Parathyroid adenoma (tissue), 2 donors: ENCODE measurements at regions not wholly inside any gene's neighbourhood (a gene's known extent, or its start where the extent isn't known, plus 50 kb on each side); places are given as distances from the start of the nearest gene placed in this dataset.
A peak's percentile ranks its signal among the peaks of the same experiment; 100 is the strongest.

ENCODE experiments used
- H2AFZ ChIP-seq: fragments of 300-600 bp; sonication (generic); one replicate; pipeline ENCODE4 v1.7.0; 2017; ENCODE audit warnings: antibody characterized with exemption, mild to moderate bottlenecking
- H3K27ac ChIP-seq: fragments of 300-600 bp; sonication (generic); one replicate; pipeline ENCODE4 v1.7.0; 2017
- H3K27me3 ChIP-seq: fragments of 300-600 bp; sonication (generic); one replicate; pipeline ENCODE4 v1.7.0; 2017; ENCODE audit warnings: low read length; ENCODE audit not compliant: control insufficient read depth, insufficient read depth
- H3K36me3 ChIP-seq: fragments of 300-600 bp; sonication (generic); one replicate; pipeline ENCODE4 v1.7.0; 2017; ENCODE audit warnings: low read length; ENCODE audit not compliant: control insufficient read depth, insufficient read depth
- H3K4me1 ChIP-seq: fragments of 300-600 bp; sonication (generic); one replicate; pipeline ENCODE4 v1.7.0; 2017; ENCODE audit warnings: control low read depth
- H3K4me2 ChIP-seq: fragments of 300-600 bp; sonication (generic); one replicate; pipeline ENCODE4 v1.7.0; 2017; ENCODE audit warnings: low read length
- H3K4me3 ChIP-seq: fragments of 300-600 bp; sonication (generic); one replicate; pipeline ENCODE4 v1.7.0; 2017; ENCODE audit warnings: low read depth, low read length
- H3K79me2 ChIP-seq: fragments of 300-600 bp; sonication (generic); one replicate; pipeline ENCODE4 v1.7.0; 2017; ENCODE audit warnings: control low read depth
- H3K9ac ChIP-seq: fragments of 300-600 bp; sonication (generic); one replicate; pipeline ENCODE4 v1.7.0; 2017; ENCODE audit warnings: mild to moderate bottlenecking
- H3K9me3 ChIP-seq: fragments of 300-600 bp; sonication (generic); one replicate; pipeline ENCODE4 v1.7.0; 2017; ENCODE audit warnings: low read length; ENCODE audit not compliant: control insufficient read depth
- TF ChIP-seq, protein P1 (sequence below): fragments of 300-600 bp; sonication (generic); IDR thresholded peaks from one replicate; pipeline ENCODE4 v1.7.0; 2017; ENCODE audit warnings: antibody characterized with exemption, mild to moderate bottlenecking
- donor health status: primary hyperparathyroidism.

DNA sequence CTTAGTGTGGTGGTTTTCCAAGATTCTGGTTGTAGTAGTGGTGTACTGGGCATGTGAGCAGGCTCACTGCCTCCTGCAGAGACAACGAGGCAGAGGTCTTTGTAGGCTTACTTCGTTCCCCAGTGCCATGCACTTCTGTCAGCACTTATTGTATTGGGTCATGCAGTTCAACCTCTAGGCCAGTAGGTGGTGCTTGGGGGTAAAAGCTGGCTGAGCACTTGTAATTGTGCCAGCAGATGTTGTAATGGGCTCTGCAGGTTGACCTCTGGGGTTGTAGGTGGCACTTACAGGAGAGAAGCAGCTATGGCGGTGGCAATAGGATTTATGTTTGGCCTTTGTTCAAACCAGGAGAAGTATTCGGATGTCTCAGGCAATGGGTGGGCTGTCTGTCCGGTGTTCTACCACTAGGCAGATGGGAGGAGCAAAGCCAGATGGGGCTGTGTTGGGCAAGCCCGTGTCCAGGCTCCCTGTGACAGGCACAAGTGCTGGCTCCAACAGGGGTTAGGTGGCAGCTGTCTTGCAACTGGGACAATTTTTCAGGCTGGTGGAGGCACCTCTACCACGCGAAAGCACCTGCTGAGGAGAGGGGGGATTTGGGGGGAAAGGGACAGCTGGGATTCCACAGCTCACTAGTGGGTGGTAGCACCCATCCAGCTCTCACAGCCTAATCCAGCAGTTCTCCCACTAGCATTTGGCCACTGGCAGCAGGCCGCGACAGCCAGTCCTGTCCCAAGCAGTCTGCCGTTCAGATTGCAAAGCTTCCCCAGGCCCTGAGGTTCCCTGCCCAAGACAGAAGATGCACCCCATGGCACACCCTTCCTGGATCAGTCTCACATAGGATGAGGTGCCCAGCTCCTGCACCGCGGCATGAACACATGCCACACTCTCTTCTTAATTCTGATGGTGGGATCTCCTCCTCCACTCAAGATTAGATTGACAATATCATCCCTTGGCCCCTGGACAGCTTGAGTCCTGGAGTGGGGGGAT is 274.5 kb downstream of the CTH start:
- Histone ChIP-seq H2AFZ (no peak overlapping the region), H3K4me3 (no peak overlapping the region), H3K9me3 (no peaks in the 10 kb centered on the region), H3K4me2 (no peak overlapping the region), H3K27ac (no peak overlapping the region), H3K4me1 (no peaks in the 10 kb centered on the region), H3K36me3 (no peaks in the 10 kb centered on the region), H3K9ac (no peak overlapping the region), H3K27me3 (no peaks in the 10 kb centered on the region), H3K79me2 (no peaks in the 10 kb centered on the region)
- TF ChIP-seq, protein P1, sequence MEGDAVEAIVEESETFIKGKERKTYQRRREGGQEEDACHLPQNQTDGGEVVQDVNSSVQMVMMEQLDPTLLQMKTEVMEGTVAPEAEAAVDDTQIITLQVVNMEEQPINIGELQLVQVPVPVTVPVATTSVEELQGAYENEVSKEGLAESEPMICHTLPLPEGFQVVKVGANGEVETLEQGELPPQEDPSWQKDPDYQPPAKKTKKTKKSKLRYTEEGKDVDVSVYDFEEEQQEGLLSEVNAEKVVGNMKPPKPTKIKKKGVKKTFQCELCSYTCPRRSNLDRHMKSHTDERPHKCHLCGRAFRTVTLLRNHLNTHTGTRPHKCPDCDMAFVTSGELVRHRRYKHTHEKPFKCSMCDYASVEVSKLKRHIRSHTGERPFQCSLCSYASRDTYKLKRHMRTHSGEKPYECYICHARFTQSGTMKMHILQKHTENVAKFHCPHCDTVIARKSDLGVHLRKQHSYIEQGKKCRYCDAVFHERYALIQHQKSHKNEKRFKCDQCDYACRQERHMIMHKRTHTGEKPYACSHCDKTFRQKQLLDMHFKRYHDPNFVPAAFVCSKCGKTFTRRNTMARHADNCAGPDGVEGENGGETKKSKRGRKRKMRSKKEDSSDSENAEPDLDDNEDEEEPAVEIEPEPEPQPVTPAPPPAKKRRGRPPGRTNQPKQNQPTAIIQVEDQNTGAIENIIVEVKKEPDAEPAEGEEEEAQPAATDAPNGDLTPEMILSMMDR: peak; percentile 78

DNA sequence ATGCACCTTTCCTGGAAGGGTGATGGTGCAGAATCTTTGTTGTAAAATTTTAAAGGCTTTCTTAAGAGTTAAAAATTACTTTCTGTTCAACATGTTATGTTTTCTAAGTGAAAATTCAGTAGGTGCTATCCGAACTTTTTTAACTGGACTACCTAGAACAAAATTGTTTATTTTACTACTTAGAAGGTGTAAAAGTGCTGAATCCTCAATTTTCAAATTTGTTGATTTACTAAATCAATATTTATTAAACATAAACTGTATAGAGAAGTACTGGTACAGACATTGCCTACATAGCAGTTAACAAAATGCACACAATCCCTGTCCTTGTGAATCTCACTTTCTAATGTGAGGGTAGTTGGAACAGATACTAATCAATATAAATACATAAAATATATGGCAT is 277.5 kb downstream of the CTH start:
- Histone ChIP-seq H3K9ac (no peak overlapping the region), H3K36me3 (no peaks in the 10 kb centered on the region), H3K4me2 (no peak overlapping the region), H3K27me3 (no peaks in the 10 kb centered on the region), H3K4me1 (no peaks in the 10 kb centered on the region), H3K4me3 (no peak overlapping the region), H3K79me2 (no peaks in the 10 kb centered on the region), H3K9me3 (no peaks in the 10 kb centered on the region), H3K27ac (no peak overlapping the region), H2AFZ (no peak overlapping the region)
- TF ChIP-seq, protein P1: no peak

DNA sequence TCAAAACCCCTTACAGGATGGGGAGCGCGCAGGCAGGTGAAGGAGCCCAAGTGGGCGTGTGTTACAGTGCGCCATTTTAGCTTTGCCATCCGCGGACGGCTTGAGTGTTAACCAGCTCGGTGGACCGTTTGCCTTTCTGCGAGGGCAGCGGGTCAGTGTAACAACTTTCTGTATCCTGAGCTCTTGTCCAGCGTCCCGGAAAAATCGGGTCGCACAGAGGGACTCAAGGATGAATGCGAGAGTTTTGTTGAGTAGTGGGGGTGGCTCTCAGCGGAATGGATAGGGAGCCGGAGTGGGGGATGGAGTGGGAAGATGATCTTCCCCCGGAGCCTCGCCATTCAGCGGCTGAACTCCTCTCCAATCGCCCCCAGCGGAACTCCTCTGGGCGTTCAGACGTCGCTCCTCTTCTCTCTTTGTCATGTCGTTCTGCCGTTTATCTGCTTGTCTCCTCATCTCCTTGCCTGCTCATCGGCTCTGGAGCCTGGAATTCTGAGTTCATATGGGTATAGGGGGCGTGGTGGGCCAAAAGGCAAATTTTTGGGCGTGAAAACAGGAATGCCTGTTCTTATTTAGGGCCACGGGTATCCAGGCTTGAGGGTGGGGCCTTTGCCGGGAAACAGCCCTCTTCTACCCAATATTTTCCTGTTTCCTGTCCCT is 295.4 kb downstream of the CTH start:
- Histone ChIP-seq H3K79me2 (no peaks in the 10 kb centered on the region), H3K9me3 (peaks cover 5% of the 10 kb centered on the region), H3K4me3 (peak overlapping the region; percentile 45), H3K4me2 (peak overlapping the region; percentile 72), H3K9ac (no peak overlapping the region), H3K27ac (peak overlapping the region; percentile 4), H3K4me1 (no peaks in the 10 kb centered on the region), H2AFZ (peak overlapping the region; percentile 81), H3K27me3 (no peaks in the 10 kb centered on the region), H3K36me3 (no peaks in the 10 kb centered on the region)
- TF ChIP-seq, protein P1: no peak

DNA sequence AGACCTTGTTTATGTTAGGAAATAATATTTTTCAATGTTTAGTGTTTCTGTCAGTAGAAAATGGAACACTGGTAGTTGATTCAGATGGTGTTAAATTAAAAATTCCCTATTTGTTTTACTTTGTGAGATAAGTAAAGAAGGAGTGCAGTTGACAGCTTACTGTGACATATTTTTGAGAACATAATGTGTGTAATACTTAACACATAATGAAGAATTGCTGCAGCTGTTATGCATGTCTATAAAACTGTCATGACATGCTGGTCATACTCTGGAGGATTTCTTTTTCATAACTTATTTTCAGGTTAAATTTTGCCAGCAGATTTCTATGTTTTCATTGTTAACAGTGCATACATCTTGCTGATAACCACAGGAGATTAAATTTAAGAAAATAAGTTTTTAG is 296.1 kb downstream of the CTH start:
- Histone ChIP-seq H2AFZ (peak overlapping the region; percentile 81), H3K4me3 (peak overlapping the region; percentile 45), H3K27ac (no peak overlapping the region)

More for the DNA sequence above, 296.1 kb downstream of the CTH start:
- Histone ChIP-seq H3K27me3 (no peaks in the 10 kb centered on the region), H3K9me3 (peaks cover 5% of the 10 kb centered on the region), H3K4me2 (no peak overlapping the region), H3K79me2 (no peaks in the 10 kb centered on the region), H3K4me1 (no peaks in the 10 kb centered on the region), H3K9ac (no peak overlapping the region), H3K36me3 (no peaks in the 10 kb centered on the region)
- TF ChIP-seq, protein P1: no peak
